ENCODE measurements at regions not wholly inside any gene's neighbourhood (a gene's known extent, or its start where the extent isn't known, plus 50 kb on each side); places are given as distances from the start of the nearest gene placed in this dataset.

- Histone ChIP-seq H3K36me3 (ENCODE audit: control insufficient read depth in 1 of 2, insufficient read depth in 2 of 2, low read length in 2 of 2) (no peaks in the 10 kb centered on the region), H3K27ac (ENCODE audit: low read length) (no peak overlapping the region), H3K4me3 (ENCODE audit: low read depth in 1 of 2, low read length in 2 of 2) (no peak overlapping the region), H3K4me1 (ENCODE audit: control insufficient read depth in 1 of 2, insufficient read depth in 2 of 2, low read length in 2 of 2) (no peaks in the 10 kb centered on the region), H3K9me3 (ENCODE audit: control insufficient read depth in 1 of 2, low read length in 2 of 2) (peaks cover 0 to 2% of the 10 kb centered on the region in 2 donors), H3K27me3 (ENCODE audit: low read depth, low read length) (no peaks in the 10 kb centered on the region)
Observed at GRCh38 chr1:30422251-30422650, 301.1 kb downstream of the MATN1 start.

DNA sequence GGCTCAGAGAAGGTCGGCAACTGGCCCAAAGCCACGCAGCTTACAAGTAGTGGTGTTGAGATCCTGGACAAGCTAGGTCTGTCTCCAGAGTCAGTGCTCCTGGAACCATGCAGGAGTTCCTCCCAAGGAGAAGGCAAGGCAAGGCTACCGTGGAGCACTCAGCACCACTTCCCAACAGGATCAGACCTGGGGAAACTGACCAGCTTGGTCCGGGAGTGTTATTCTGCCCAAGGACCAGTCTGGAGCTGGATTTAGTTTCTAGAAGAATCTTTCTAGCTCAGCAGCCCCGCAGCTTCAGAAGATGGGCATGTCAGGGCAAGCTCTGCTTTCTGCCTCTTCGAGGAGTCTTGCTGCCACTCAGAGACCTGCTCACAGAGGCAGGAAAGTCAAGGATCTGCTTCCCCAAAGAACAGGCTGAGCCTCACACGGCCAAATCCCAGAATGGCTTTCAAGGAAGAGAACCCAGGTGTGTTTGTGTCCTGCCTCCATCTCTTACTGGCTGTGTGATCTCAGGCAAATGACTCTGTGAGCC is 302.8 kb downstream of the MATN1 start:
- no peak overlapping the region for H3K4me3 ChIP-seq (ENCODE audit: low read depth in 1 of 2, low read length in 2 of 2)
- H3K9me3 ChIP-seq (ENCODE audit: control insufficient read depth in 1 of 2, low read length in 2 of 2): no peaks in the 10 kb centered on the region
- H3K4me1 ChIP-seq (ENCODE audit: control insufficient read depth in 1 of 2, insufficient read depth in 2 of 2, low read length in 2 of 2): no peaks in the 10 kb centered on the region
- no peaks in the 10 kb centered on the region for H3K36me3 ChIP-seq (ENCODE audit: control insufficient read depth in 1 of 2, insufficient read depth in 2 of 2, low read length in 2 of 2)
- no peak overlapping the region for H3K27ac ChIP-seq (ENCODE audit: low read length)
- H3K27me3 ChIP-seq (ENCODE audit: low read depth, low read length): no peaks in the 10 kb centered on the region

DNA sequence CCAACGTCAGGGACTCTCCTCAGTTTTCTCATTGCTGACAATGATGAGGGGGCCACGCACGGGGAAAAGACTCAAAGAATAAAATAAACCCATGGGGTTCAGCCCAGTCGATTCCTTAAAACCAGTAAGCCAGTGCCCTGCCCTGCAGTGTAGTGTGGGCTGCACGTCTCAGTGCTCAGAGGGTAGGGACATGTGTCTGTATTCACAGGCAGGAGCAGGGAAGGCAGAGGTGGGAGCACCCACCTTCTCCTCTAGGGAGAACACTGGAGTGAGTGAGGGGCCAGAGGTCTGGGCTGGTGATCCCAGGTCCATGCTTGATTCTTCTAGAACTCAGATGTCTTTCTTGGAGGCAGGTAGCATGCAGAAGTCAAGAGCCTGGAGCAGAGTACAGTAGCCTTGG is 303.6 kb downstream of the MATN1 start:
- Histone ChIP-seq H3K4me1 (ENCODE audit: control insufficient read depth in 1 of 2, insufficient read depth in 2 of 2, low read length in 2 of 2) (no peaks in the 10 kb centered on the region), H3K9me3 (ENCODE audit: control insufficient read depth in 1 of 2, low read length in 2 of 2) (no peaks in the 10 kb centered on the region), H3K27me3 (ENCODE audit: low read depth, low read length) (no peaks in the 10 kb centered on the region), H3K4me3 (ENCODE audit: low read depth in 1 of 2, low read length in 2 of 2) (no peak overlapping the region), H3K36me3 (ENCODE audit: control insufficient read depth in 1 of 2, insufficient read depth in 2 of 2, low read length in 2 of 2) (no peaks in the 10 kb centered on the region), H3K27ac (ENCODE audit: low read length) (no peak overlapping the region)

- no peaks in the 10 kb centered on the region for H3K4me1 ChIP-seq (ENCODE audit: control insufficient read depth in 1 of 2, insufficient read depth in 2 of 2, low read length in 2 of 2)
- H3K4me3 ChIP-seq (ENCODE audit: low read depth in 1 of 2, low read length in 2 of 2): no peak overlapping the region
- no peak overlapping the region for H3K27ac ChIP-seq (ENCODE audit: low read length)
- H3K27me3 ChIP-seq (ENCODE audit: low read depth, low read length): no peaks in the 10 kb centered on the region
- H3K9me3 ChIP-seq (ENCODE audit: control insufficient read depth in 1 of 2, low read length in 2 of 2): no peaks in the 10 kb centered on the region
- H3K36me3 ChIP-seq (ENCODE audit: control insufficient read depth in 1 of 2, insufficient read depth in 2 of 2, low read length in 2 of 2): no peaks in the 10 kb centered on the region
Observed at GRCh38 chr1:30418939-30419720, 304.3 kb downstream of the MATN1 start.

- no peak overlapping the region for H3K4me3 ChIP-seq (ENCODE audit: low read depth in 1 of 2, low read length in 2 of 2)
- no peaks in the 10 kb centered on the region for H3K36me3 ChIP-seq (ENCODE audit: control insufficient read depth in 1 of 2, insufficient read depth in 2 of 2, low read length in 2 of 2)
- no peaks in the 10 kb centered on the region for H3K9me3 ChIP-seq (ENCODE audit: control insufficient read depth in 1 of 2, low read length in 2 of 2)
- no peak overlapping the region for H3K27ac ChIP-seq (ENCODE audit: low read length)
- no peaks in the 10 kb centered on the region for H3K4me1 ChIP-seq (ENCODE audit: control insufficient read depth in 1 of 2, insufficient read depth in 2 of 2, low read length in 2 of 2)
- H3K27me3 ChIP-seq (ENCODE audit: low read depth, low read length): no peaks in the 10 kb centered on the region
Observed at GRCh38 chr1:30418061-30418938, 305.1 kb downstream of the MATN1 start.

GRCh38 chr1:30417701-30418046 is 305.7 kb downstream of the MATN1 start:
- Histone ChIP-seq H3K4me3 (ENCODE audit: low read depth in 1 of 2, low read length in 2 of 2) (no peak overlapping the region), H3K27ac (ENCODE audit: low read length) (no peak overlapping the region), H3K9me3 (ENCODE audit: control insufficient read depth in 1 of 2, low read length in 2 of 2) (no peaks in the 10 kb centered on the region), H3K27me3 (ENCODE audit: low read depth, low read length) (no peaks in the 10 kb centered on the region), H3K36me3 (ENCODE audit: control insufficient read depth in 1 of 2, insufficient read depth in 2 of 2, low read length in 2 of 2) (no peaks in the 10 kb centered on the region), H3K4me1 (ENCODE audit: control insufficient read depth in 1 of 2, insufficient read depth in 2 of 2, low read length in 2 of 2) (no peaks in the 10 kb centered on the region)

GRCh38 chr1:30417001-30417700 is 306.2 kb downstream of the MATN1 start:
- Histone ChIP-seq H3K27ac (ENCODE audit: low read length) (no peak overlapping the region), H3K27me3 (ENCODE audit: low read depth, low read length) (no peaks in the 10 kb centered on the region), H3K4me3 (ENCODE audit: low read depth in 1 of 2, low read length in 2 of 2) (no peak overlapping the region), H3K9me3 (ENCODE audit: control insufficient read depth in 1 of 2, low read length in 2 of 2) (no peaks in the 10 kb centered on the region), H3K36me3 (ENCODE audit: control insufficient read depth in 1 of 2, insufficient read depth in 2 of 2, low read length in 2 of 2) (no peaks in the 10 kb centered on the region), H3K4me1 (ENCODE audit: control insufficient read depth in 1 of 2, insufficient read depth in 2 of 2, low read length in 2 of 2) (no peaks in the 10 kb centered on the region)

DNA sequence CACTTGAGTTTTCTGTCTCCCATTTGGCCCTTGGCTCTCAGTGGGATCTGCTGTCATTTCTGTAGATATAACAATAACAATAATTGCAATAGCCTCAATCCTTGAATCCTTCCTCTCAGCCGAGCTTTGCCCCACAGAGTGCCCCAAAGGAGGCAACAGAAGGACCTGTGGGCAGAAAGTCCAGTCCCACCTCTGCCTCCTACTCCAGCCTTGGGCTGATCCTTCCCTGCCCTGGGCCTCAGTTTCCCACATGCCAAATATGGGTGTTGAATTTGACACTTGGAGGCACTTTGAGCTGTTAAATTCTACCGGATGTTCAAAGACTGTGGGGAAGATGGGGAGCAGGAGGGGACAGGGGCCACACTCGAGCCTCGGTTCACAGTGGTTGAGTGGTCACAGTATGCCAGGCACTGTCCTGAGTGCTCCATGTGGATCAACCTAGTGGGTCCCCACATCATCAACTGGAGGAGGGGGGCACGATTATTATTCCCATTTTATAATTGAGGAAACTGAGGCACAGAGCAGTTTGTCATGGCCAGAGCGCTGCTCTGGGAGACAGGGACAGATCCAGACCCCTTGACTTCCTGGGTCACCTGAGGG is 307.1 kb downstream of the MATN1 start:
- Histone ChIP-seq H3K27me3 (ENCODE audit: low read depth, low read length) (no peaks in the 10 kb centered on the region), H3K36me3 (ENCODE audit: control insufficient read depth in 1 of 2, insufficient read depth in 2 of 2, low read length in 2 of 2) (no peaks in the 10 kb centered on the region), H3K27ac (ENCODE audit: low read length) (no peak overlapping the region), H3K4me3 (ENCODE audit: low read depth in 1 of 2, low read length in 2 of 2) (no peak overlapping the region), H3K9me3 (ENCODE audit: control insufficient read depth in 1 of 2, low read length in 2 of 2) (no peaks in the 10 kb centered on the region), H3K4me1 (ENCODE audit: control insufficient read depth in 1 of 2, insufficient read depth in 2 of 2, low read length in 2 of 2) (no peaks in the 10 kb centered on the region)

DNA sequence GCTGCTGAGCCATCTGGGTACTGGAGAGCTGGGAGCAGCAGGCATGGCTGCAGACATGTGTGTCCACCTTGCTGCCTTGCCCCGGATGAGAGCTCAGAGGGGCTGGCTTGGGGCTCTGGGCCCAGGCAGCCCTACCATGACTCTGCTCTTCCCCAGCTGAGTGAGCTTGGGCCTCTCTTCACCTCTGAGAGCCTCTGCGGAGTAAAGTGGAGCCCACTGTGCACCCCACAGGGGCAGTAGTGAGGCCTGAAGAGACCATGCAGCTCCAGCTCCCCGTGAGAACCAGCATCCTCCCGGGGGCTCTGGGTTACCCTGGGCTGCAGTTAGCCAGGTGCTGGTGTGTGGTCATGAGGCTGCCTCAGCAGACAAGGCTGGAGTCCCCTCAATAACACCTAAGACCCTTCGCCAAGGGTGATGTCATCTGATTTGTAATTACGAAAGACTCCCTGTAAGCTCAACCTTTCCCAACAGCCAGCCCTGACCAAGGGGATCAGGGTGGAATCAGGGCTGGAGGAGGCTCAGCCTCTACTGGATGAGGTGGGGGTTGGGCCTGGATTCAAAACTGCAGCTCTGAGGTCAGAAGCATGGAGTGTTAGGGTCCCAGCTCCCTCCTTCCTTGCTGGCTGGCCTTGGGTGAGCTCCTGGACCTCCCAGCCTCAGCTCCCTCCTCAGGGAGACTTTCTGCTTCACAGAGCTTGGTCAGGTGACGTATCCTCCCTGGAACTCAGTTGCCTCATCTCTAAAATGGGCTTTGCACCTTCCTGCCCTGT is 308.0 kb downstream of the MATN1 start:
- no peaks in the 10 kb centered on the region for H3K27me3 ChIP-seq (ENCODE audit: low read depth, low read length)
- H3K4me3 ChIP-seq (ENCODE audit: low read depth in 1 of 2, low read length in 2 of 2): no peak overlapping the region
- no peaks in the 10 kb centered on the region for H3K36me3 ChIP-seq (ENCODE audit: control insufficient read depth in 1 of 2, insufficient read depth in 2 of 2, low read length in 2 of 2)
- H3K27ac ChIP-seq (ENCODE audit: low read length): no peak overlapping the region
- H3K9me3 ChIP-seq (ENCODE audit: control insufficient read depth in 1 of 2, low read length in 2 of 2): no peaks in the 10 kb centered on the region
- H3K4me1 ChIP-seq (ENCODE audit: control insufficient read depth in 1 of 2, insufficient read depth in 2 of 2, low read length in 2 of 2): no peaks in the 10 kb centered on the region

DNA sequence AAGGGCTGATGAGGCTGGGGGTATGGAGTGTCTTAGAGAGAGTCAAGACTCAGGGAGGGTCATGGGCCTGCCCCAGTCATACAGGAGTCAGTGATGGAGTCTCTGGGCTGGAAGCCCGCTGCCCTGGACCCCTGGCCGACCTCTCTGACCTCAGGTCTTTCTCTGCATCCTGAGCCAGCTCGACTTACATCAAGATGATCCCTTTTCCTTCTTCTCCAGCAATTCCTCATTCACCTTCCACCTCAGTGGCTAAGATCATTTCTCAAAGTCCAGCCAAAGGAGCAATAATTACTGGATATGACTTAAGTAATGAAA is 308.6 kb downstream of the MATN1 start:
- Histone ChIP-seq H3K4me1 (ENCODE audit: control insufficient read depth in 1 of 2, insufficient read depth in 2 of 2, low read length in 2 of 2) (no peaks in the 10 kb centered on the region), H3K9me3 (ENCODE audit: control insufficient read depth in 1 of 2, low read length in 2 of 2) (no peaks in the 10 kb centered on the region), H3K36me3 (ENCODE audit: control insufficient read depth in 1 of 2, insufficient read depth in 2 of 2, low read length in 2 of 2) (no peaks in the 10 kb centered on the region), H3K27ac (ENCODE audit: low read length) (no peak overlapping the region), H3K4me3 (ENCODE audit: low read depth in 1 of 2, low read length in 2 of 2) (no peak overlapping the region), H3K27me3 (ENCODE audit: low read depth, low read length) (no peaks in the 10 kb centered on the region)
